Amniotic stem cell (primary cell): ENCODE measurements at regions not wholly inside any gene's neighbourhood (a gene's known extent, or its start where the extent isn't known, plus 50 kb on each side); places are given as distances from the start of the nearest gene placed in this dataset.
"Not testable (repeated sequence)": the region's sequence is repeated elsewhere in the genome, so short reads cannot be mapped to it uniquely, and the experiment has no call there.

Experiments
- DNase-seq: peaks from one replicate; lab custom pipeline; 2025; lab: John Stamatoyannopoulos, UW

- DNase-seq: no peak
Measured at GRCh38 chr16:55072976-55073375, 142.3 kb downstream of the IRX5 start.

DNA sequence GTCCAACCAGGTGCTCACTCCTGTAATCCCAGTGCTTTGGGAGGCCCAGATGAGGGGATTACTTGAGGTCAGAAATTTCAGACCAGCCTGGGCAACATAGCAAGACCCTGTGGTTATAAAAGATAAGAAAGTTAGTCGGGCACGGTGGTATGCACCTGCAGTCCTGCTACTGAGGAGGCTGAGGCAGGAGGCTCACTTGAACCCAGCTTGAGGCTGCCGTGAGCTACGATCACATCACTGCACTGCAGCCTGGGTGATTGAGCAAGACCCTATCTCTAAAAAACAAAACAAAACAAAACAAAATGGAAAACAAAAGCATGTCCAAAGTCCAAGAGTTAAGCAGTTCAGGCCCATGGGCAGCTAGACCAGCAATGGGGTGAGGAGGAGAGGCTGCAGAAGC lies 143.2 kb downstream of the IRX5 start:
- no peak for DNase-seq

DNA sequence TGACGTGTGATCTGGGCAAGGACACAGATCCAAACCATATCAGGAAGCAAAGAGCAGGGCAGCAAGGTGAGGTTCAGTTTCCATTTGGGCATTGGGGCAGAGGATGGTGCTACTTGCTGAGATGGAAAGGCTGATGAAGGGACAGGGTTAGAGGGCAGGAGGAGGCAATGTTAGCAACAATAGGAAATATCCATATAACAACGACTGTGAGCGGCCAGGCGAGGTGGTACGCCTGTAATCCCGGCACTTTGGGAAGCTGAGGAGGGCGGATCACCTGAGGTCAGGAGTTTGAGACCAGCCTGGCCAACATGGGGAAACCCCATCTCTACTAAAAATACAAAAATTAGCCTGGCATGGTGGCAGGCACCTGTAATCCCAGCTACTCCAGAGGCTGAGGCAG lies 144.5 kb downstream of the IRX5 start:
- not testable (repeated sequence) for DNase-seq

DNA sequence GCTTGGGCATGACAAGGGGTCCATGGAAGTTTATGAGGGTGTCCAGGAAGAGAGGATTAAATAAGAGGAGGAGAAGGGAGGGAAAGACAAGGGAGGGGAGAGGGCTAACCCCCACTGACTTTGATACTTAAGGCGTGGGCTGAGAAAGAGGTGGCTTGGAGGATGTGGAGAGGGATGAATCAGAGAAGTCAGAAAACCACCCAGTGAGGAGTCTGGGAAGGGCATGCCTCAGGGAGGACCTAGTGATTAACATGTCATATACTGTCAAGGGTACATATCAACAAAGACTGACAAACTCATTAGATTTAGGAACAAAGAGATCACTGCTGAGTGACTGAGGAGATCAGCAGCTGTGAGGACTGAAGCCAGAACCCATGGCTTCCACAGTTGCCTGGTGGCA lies 145.4 kb downstream of the IRX5 start:
- no peak for DNase-seq

DNA sequence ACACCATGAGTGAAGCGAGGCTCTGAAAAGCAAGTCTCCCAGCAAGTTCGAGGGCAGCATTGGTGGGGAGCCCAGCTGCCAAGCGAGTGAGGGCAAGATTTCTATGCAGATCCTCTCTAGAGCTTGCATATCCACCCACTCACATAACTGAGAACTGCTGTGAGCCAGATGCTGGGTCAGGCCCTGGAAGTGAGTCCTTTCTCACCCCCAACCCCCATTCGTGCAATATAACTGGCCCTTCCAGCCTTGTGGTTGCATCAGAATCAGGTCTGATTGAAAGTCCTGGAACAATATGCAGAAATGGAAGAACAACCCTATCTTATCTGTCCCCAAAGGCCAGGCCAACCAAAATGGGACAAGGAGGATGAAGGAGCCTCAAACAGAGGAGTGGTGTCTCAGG lies 146.6 kb downstream of the IRX5 start:
- DNase-seq: no peak

- DNase-seq: no peak
Measured at GRCh38 chr16:55078153-55078552, 147.5 kb downstream of the IRX5 start.

DNA sequence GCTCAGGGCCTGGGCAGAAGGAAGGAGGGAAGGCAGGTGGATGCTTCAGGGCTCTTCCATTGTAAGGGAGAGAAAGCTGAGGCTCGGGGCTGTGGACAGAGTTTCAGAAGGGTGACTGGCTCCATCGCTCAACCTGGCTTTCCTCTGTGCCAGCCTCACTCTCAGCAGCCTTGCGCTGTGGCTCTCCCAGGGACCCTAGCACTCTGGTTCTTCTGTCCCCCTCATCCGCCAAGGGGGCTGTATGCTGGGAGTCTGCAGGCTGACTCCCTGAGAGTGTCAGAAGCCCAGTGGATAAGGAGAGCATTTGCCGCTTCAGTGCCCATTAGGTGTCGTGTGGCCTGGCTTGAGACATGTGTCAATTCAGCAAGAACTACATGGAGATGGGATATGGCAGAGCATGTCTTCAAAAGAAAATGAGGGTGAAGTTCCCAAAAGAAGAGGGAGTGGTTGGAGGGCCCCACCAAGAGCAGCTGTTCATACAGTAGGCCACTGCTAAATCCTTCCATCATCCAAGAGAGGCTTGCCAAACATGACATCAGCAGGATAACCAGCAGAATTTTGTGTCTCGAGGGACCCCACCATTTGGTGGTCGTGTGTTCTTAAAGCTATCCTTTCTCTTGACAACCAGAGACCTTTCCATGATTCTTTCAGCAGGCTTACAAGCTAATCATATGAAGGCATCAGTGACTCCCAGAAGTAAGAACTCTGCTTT lies 148.2 kb downstream of the IRX5 start:
- DNase-seq: no peak

GRCh38 chr16:55081622-55082590 lies 151.2 kb downstream of the IRX5 start:
- DNase-seq: no peak

GRCh38 chr16:55082591-55082976 lies 151.9 kb downstream of the IRX5 start:
- DNase-seq: no peak

DNA sequence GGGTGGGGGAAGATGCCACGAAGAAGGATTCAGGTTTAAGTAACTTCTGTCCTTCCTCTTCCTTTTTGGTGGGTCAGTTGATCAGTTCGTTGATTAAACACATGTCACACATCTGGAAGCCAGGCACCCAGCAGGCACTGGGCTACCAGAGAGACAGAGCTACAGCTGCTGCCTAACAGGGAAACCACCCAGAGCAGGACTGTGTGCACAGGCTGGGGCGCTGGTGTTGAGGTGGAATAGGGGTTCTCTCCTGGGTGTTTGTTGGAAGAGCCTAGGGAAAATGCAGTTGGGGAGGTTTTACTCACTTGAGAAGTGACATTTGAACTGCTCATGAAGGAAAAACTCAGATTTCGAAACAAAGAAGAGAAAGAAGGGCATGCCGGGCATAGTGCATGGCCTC lies 152.4 kb downstream of the IRX5 start:
- DNase-seq: no peak

DNA sequence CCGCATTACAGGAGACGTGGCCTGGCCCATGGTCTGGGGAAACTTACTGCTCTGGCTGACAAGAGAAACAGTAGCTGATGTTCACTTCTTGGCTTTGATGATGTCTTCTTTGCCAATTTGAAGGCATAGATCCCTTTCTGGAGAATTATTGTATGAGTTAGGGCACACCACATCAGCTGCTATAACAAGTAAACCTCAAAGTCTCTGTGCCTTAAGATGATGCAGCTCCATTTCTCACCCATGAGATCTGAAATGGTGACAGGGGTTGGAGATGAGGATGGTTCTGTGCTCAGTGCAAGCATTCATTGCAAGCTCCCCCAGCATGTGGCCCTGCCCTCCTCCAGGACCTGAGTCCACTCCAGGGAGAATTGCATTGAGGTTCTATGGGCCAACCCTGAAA lies 157.4 kb downstream of the IRX5 start:
- no peak for DNase-seq

- DNase-seq: no peak
Measured at GRCh38 chr16:55089600-55089999, 158.9 kb downstream of the IRX5 start.

DNA sequence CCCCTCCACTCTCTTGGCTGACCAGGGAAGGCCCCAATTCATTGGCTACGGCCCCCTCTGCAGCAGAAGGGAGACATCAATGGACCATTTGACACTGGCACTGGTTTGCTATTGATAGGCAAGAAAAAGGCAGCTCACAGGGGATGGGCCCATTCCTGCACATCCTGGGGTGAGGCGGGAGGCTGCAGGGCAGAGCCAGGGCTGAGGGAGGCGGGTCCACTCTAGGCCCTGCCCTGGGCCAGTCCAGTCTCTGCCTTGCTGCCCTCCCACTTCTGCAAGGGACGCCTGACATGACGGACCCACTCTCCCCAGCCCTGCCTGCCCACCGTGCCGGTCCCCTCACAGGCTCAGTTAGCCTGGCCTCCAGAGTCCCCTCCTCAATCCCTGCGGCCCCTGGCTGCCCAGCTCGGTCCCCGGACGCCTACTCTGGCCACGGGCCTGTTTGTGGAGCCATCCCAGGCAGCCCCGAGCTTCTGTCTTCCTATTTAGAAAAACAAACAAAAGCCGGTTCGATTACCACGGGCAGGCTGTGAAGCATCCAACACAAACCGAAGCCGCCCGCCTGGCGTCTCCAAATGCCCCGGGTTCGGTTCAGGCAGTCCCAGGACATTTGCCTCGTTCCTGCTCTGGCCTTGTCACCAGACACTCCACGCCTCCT lies 160.7 kb downstream of the IRX5 start:
- no peak for DNase-seq

GRCh38 chr16:55091871-55092230 lies 161.2 kb downstream of the IRX5 start:
- DNase-seq: no peak

DNA sequence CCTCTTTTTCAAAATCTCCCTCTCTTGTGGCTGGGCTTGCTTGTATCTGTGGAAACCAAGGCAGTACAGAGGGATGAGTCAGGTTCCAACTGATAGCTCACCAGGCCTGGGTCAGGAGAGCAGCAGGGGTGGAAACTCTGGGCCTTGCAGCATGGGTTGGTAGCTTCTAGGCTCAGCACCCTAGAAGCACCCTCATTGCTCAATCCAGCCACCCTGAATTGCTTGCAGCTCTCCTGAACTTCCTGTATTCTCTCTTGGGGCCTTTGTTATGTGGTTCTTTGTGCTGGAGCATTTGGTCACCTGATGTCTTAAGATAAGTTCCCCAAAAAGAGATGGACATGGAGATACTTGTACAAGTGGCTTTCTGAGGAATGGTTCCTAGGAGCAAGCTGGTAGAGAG lies 169.4 kb downstream of the IRX5 start:
- DNase-seq: no peak

- DNase-seq: no peak
Measured at GRCh38 chr16:55101026-55101425, 170.4 kb downstream of the IRX5 start.

DNA sequence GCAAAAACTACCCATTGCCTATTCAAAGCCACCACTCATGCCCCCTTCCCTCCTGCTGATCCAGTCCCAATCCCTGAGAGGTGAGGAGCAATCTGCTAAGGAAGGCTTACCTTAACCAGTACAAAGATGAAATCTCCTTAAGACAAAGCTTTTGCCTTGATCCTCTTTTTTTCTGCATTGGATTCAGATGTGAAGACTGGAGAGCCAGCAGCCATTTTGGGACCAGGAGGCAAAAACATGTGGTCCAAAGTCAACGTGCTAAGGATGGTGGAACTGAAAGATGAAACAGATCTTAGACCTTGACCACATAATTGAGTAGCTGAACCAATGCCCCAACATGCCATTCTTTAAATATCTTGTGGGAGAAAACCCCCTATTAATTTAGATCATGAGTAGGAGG lies 171.4 kb downstream of the IRX5 start:
- DNase-seq: no peak

DNA sequence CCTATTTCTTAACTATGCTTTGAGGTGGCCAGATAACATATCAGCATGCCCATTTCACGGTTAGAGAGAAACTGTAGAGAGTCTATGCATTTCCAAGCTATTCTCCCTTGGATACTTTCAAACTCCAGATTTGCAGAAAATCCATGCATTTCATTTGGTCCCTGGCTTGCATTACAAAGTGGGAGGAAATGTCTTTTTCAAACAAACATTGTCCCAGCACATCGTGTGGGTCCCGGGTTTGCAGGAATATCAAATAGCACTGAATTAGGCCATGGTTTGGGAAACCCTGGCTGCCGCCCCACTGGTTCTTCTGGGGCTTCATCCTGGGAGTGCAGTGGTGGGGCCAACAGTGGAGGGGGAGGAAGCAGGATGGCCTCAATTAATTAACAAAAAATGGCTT lies 171.9 kb downstream of the IRX5 start:
- no peak for DNase-seq

- DNase-seq: no peak
Measured at GRCh38 chr16:55107851-55108250, 177.2 kb downstream of the IRX5 start.

GRCh38 chr16:55113210-55113609 lies 182.5 kb downstream of the IRX5 start:
- DNase-seq: no peak

GRCh38 chr16:55115506-55115905 lies 184.8 kb downstream of the IRX5 start:
- no peak for DNase-seq

DNA sequence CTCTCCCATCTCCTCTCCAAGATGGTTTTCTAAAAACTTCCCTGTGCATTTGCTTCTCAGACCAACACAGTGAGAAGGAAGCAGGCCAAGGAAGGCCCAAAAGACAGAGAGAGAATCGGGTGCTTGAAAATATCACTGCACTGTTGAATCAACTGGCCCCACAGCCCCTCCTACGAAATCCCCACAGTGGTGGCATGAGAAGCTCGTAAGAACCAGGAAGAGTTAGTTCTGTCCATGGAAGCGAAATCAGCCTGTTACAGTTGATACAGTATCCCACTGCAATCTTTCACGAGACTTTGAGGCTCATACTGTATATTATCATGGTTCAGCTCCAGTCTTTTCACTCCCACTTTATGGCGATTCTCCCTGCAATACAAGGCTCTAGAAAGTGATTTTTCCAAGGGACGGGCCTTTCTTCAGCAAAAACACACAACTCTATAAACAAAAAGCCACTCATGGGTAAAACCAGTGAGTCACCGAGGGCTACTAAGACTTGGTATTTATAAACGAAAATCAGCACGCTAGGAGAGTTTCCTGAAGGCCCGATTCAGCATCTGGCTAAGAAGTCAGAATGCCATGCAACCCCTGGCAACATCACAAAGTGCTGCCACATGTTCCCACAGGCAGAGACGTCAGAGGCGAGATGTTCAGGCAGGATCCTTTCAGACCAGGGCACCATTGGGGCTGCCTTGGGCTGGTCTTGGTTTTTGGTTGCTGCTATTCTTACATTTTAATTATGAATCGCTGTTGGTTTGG lies 185.7 kb downstream of the IRX5 start:
- DNase-seq: peak; percentile 86
